ENCODE measurements at regions not wholly inside any gene's neighbourhood (a gene's known extent, or its start where the extent isn't known, plus 50 kb on each side); places are given as distances from the start of the nearest gene placed in this dataset.

DNA sequence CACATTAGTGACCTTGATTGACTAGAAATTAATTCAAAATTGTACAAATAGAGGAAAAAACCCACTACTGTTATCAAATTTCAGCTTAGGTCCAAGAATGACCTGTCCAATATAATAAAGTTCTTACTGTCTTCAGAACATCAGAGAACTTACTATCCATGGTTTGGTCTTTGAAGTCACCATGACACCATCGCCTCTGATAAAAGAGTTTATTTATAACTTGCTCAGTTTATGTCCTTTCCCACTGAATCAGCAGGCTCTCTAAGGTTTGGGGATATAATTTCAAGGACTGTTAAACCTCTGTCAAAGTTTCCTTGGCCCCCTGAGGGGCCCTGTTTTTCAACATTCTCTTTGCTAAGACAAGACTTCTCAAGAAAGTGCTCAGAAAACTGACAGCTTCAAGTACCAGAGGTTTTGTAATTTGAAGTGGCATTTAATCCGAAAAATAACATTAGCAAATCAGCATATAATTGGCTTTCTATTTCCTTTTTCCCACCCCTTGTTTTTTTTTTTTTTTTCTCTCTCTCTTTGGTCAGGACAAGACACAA lies 191.7 kb upstream of the FERD3L start:
- H4K20me1 ChIP-seq (ENCODE audit: insufficient read depth, low read length): no peaks in the 10 kb centered on the region
- Mint-ChIP-seq H3K27me3 (ENCODE audit: low read depth in 3 of 3) (no peaks in the 10 kb centered on the region), H3K4me3 (no peak overlapping the region), H3K9me3 (peaks cover 2 to 9% (median 7%) of the 10 kb centered on the region in 7 donors), H3K27ac (no peak overlapping the region), H3K4me1 (no peaks in the 10 kb centered on the region), H3K36me3 (no peaks in the 10 kb centered on the region)
- intact Hi-C loops (cut with micrococcal nuclease): no loop called here
- no peak for DNase-seq
- H3K4me2 ChIP-seq (replicated peaks; ENCODE audit: extremely low read depth, low read length, poor library complexity, severe bottlenecking): no peak overlapping the region
- no CpG with 5 or more reads among the region's 2 CpGs for WGBS (ENCODE audit: insufficient coverage)
- H3K4me1 ChIP-seq (ENCODE audit: control insufficient read depth in 1 of 2, insufficient read depth in 2 of 2, low read length in 2 of 2): no peaks in the 10 kb centered on the region
- no peak overlapping the region for H3K27ac ChIP-seq (ENCODE audit: low read depth in 1 of 2, low read length in 2 of 2)
- no peak overlapping the region for H3K9ac ChIP-seq (ENCODE audit: insufficient read depth, low read length, poor library complexity, severe bottlenecking)
- peaks cover 0 to 14% of the 10 kb centered on the region in 2 donors for H3K9me3 ChIP-seq (replicated peaks in 1 of 2; ENCODE audit: control insufficient read depth in 1 of 2, insufficient read depth in 1 of 2, low read length in 2 of 2)
- no peaks in the 10 kb centered on the region for H3K79me2 ChIP-seq (ENCODE audit: insufficient read depth, low read length)
- no peak overlapping the region for H2AFZ ChIP-seq (ENCODE audit: insufficient read depth, low read depth, low read length, poor library complexity, severe bottlenecking)
- no peaks in the 10 kb centered on the region for H3K36me3 ChIP-seq (replicated peaks in 1 of 2; ENCODE audit: control insufficient read depth in 1 of 2, insufficient read depth in 2 of 2, low read length in 2 of 2)
- TF ChIP-seq, protein P1, sequence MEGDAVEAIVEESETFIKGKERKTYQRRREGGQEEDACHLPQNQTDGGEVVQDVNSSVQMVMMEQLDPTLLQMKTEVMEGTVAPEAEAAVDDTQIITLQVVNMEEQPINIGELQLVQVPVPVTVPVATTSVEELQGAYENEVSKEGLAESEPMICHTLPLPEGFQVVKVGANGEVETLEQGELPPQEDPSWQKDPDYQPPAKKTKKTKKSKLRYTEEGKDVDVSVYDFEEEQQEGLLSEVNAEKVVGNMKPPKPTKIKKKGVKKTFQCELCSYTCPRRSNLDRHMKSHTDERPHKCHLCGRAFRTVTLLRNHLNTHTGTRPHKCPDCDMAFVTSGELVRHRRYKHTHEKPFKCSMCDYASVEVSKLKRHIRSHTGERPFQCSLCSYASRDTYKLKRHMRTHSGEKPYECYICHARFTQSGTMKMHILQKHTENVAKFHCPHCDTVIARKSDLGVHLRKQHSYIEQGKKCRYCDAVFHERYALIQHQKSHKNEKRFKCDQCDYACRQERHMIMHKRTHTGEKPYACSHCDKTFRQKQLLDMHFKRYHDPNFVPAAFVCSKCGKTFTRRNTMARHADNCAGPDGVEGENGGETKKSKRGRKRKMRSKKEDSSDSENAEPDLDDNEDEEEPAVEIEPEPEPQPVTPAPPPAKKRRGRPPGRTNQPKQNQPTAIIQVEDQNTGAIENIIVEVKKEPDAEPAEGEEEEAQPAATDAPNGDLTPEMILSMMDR (IDR thresholded peaks at IDR 0.05): no peak
- H3K4me3 ChIP-seq (replicated peaks in 1 of 3; ENCODE audit: low read depth in 2 of 3, low read length in 3 of 3): no peak overlapping the region
- H3K27me3 ChIP-seq (ENCODE audit: control insufficient read depth in 2 of 2, insufficient read depth in 2 of 2, low read length in 2 of 2): no peaks in the 10 kb centered on the region

- Histone ChIP-seq H4K20me1 (ENCODE audit: insufficient read depth, low read length) (no peaks in the 10 kb centered on the region), H3K4me1 (ENCODE audit: control insufficient read depth in 1 of 2, insufficient read depth in 2 of 2, low read length in 2 of 2) (no peaks in the 10 kb centered on the region), H3K36me3 (replicated peaks in 1 of 2; ENCODE audit: control insufficient read depth in 1 of 2, insufficient read depth in 2 of 2, low read length in 2 of 2) (no peaks in the 10 kb centered on the region), H3K4me2 (replicated peaks; ENCODE audit: extremely low read depth, low read length, poor library complexity, severe bottlenecking) (no peak overlapping the region), H3K27me3 (ENCODE audit: control insufficient read depth in 2 of 2, insufficient read depth in 2 of 2, low read length in 2 of 2) (no peaks in the 10 kb centered on the region), H3K27ac (ENCODE audit: low read depth in 1 of 2, low read length in 2 of 2) (no peak overlapping the region), H2AFZ (ENCODE audit: insufficient read depth, low read depth, low read length, poor library complexity, severe bottlenecking) (no peak overlapping the region), H3K9me3 (replicated peaks in 1 of 2; ENCODE audit: control insufficient read depth in 1 of 2, insufficient read depth in 1 of 2, low read length in 2 of 2) (peaks cover 0 to 3% of the 10 kb centered on the region in 2 donors), H3K79me2 (ENCODE audit: insufficient read depth, low read length) (no peaks in the 10 kb centered on the region), H3K9ac (ENCODE audit: insufficient read depth, low read length, poor library complexity, severe bottlenecking) (no peak overlapping the region), H3K4me3 (replicated peaks in 1 of 3; ENCODE audit: low read depth in 2 of 3, low read length in 3 of 3) (no peak overlapping the region)
- Mint-ChIP-seq H3K27ac (no peak overlapping the region), H3K9me3 (peaks cover 0 to 4% (median 1%) of the 10 kb centered on the region in 7 donors), H3K27me3 (ENCODE audit: low read depth in 3 of 3) (no peaks in the 10 kb centered on the region), H3K4me3 (no peak overlapping the region), H3K4me1 (no peaks in the 10 kb centered on the region), H3K36me3 (no peaks in the 10 kb centered on the region)
- intact Hi-C loops (cut with micrococcal nuclease): no loop called here
- no CpG with 5 or more reads among the region's 2 CpGs for WGBS (ENCODE audit: insufficient coverage)
- DNase-seq: no peak
- TF ChIP-seq, protein P1 (IDR thresholded peaks at IDR 0.05): no peak
Observed at GRCh38 chr7:19333706-19334105, 188.5 kb upstream of the FERD3L start.

All from CD14-positive monocyte (primary cell).